ENCODE measurements at regions not wholly inside any gene's neighbourhood (a gene's known extent, or its start where the extent isn't known, plus 50 kb on each side); places are given as distances from the start of the nearest gene placed in this dataset.

GRCh38 chr4:130210864-130211263, 1114.9 kb downstream of the C4orf33 start:
- DNase-seq, result no peak

GRCh38 chr4:130214268-130214667, 1118.3 kb downstream of the C4orf33 start:
- no peak for DNase-seq

- DNase-seq, result no peak
Observed at GRCh38 chr4:130233377-130234047, 1137.6 kb downstream of the C4orf33 start.

- no peak for DNase-seq
Observed at GRCh38 chr4:130238121-130238520, 1142.2 kb downstream of the C4orf33 start.

GRCh38 chr4:130249002-130249401, 1153.0 kb downstream of the C4orf33 start:
- DNase-seq, result no peak

GRCh38 chr4:130257271-130257670, 1161.3 kb downstream of the C4orf33 start:
- DNase-seq, result no peak

GRCh38 chr4:130266814-130267213, 1170.9 kb downstream of the C4orf33 start:
- DNase-seq, result no peak

- no peak for DNase-seq
Observed at GRCh38 chr4:130288576-130288975, 1192.6 kb downstream of the C4orf33 start.

GRCh38 chr4:130293692-130294091, 1197.7 kb downstream of the C4orf33 start:
- no peak for DNase-seq

- DNase-seq, result no peak
Observed at GRCh38 chr4:130296448-130296847, 1200.5 kb downstream of the C4orf33 start.

GRCh38 chr4:130306566-130306965, 1210.6 kb downstream of the C4orf33 start:
- no peak for DNase-seq

- no peak for DNase-seq
Observed at GRCh38 chr4:130309221-130309620, 1213.3 kb downstream of the C4orf33 start.

GRCh38 chr4:130322439-130322838, 1226.5 kb downstream of the C4orf33 start:
- no peak for DNase-seq

GRCh38 chr4:130329036-130329435, 1233.1 kb downstream of the C4orf33 start:
- no peak for DNase-seq

- DNase-seq, result no peak
Observed at GRCh38 chr4:130333241-130333759, 1237.3 kb downstream of the C4orf33 start.

GRCh38 chr4:130335417-130336194, 1239.7 kb downstream of the C4orf33 start:
- no peak for DNase-seq

GRCh38 chr4:130336585-130337217, 1240.7 kb downstream of the C4orf33 start:
- DNase-seq, result no peak

GRCh38 chr4:130338851-130339250, 1242.9 kb downstream of the C4orf33 start:
- DNase-seq, result no peak

GRCh38 chr4:130349745-130350144, 1253.8 kb downstream of the C4orf33 start:
- DNase-seq, result no peak

- DNase-seq, result no peak
Observed at GRCh38 chr4:130356873-130357272, 1260.9 kb downstream of the C4orf33 start.

- no peak for DNase-seq
Observed at GRCh38 chr4:130359542-130359941, 1263.6 kb downstream of the C4orf33 start.

- DNase-seq, result no peak
Observed at GRCh38 chr4:130361616-130362015, 1265.7 kb downstream of the C4orf33 start.

GRCh38 chr4:130368668-130369067, 1272.7 kb downstream of the C4orf33 start:
- DNase-seq, result no peak

- no peak for DNase-seq
Observed at GRCh38 chr4:130393231-130393630, 1297.3 kb downstream of the C4orf33 start.

Measured in activated CD8-positive, alpha-beta memory T cell treated with anti-CD3 and anti-CD28 coated beads, Interleukin-2, amount 50 U/mL, for 4 hours (primary cell).